ENCODE measurements at regions not wholly inside any gene's neighbourhood (a gene's known extent, or its start where the extent isn't known, plus 50 kb on each side); places are given as distances from the start of the nearest gene placed in this dataset.
"Not testable (repeated sequence)": the region's sequence is repeated elsewhere in the genome, so short reads cannot be mapped to it uniquely, and the experiment has no call there.

DNA sequence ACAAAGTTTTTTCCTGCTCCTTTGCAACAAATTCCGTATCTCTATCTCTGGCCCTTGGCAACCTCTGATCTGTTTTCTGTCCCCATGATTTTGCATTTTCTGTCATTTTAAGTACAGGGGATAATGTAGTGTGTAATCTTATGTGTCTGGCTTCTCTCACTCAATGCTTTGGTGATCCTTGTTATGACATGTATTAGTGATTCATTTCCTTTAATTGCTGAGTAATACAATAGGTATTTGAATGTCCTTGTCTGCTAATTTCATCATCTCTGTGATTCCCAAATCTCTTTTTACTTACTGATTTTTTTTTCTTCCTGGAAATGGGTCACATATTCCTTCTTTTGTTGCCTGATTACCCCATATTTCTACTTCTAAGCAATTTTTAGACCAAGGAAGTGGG is 1538.6 kb upstream of the PCDH10 start:
- TF ChIP-seq L3MBTL2 (conservative IDR thresholded peaks at IDR 0.05); BHLHE40 (IDR thresholded peaks at IDR 0.05; ENCODE audit: borderline replicate concordance); SUZ12 (IDR thresholded peaks at IDR 0.05); ZNF384 (IDR thresholded peaks at IDR 0.05); TARDBP (IDR thresholded peaks at IDR 0.05): not testable (repeated sequence)

All from HEK293T (cell line).